ENCODE measurements at regions not wholly inside any gene's neighbourhood (a gene's known extent, or its start where the extent isn't known, plus 50 kb on each side); places are given as distances from the start of the nearest gene placed in this dataset.

DNA sequence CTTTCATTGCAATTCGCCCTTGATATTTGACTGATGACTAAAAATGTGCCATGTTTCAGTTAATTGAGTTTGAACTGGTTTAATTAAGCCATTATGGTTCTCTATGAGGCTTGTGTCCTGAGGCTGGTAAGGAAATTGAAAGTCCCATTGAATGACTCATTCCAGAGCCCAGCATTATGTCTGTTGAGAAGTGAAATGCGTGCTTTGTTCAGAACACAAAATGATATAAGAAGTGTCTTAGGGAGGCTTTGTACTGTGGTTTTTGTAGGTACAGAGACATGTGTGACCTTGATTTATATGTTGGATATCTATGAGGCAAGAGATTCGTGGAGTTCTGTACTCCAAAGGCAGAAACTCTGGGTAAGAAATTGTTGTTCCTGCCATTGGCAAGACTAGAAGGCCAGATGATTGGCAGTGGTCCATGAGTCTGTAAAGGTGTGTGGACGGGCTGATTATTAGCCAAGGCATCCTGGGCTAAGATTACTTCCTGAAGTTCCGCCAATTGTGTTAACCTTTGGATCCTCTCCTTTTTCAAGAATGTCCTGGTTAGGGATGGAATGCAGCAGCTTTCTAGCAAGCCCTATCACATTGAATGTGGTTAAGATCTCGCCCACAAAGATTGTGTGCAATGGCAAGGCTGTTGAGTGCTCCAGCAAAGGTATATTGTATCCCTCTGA, 103.7 kb downstream of the NPIPB5 start:
- TF ChIP-seq, protein P1, sequence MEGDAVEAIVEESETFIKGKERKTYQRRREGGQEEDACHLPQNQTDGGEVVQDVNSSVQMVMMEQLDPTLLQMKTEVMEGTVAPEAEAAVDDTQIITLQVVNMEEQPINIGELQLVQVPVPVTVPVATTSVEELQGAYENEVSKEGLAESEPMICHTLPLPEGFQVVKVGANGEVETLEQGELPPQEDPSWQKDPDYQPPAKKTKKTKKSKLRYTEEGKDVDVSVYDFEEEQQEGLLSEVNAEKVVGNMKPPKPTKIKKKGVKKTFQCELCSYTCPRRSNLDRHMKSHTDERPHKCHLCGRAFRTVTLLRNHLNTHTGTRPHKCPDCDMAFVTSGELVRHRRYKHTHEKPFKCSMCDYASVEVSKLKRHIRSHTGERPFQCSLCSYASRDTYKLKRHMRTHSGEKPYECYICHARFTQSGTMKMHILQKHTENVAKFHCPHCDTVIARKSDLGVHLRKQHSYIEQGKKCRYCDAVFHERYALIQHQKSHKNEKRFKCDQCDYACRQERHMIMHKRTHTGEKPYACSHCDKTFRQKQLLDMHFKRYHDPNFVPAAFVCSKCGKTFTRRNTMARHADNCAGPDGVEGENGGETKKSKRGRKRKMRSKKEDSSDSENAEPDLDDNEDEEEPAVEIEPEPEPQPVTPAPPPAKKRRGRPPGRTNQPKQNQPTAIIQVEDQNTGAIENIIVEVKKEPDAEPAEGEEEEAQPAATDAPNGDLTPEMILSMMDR (IDR thresholded peaks at IDR 0.05), result no peak
- TF ChIP-seq POLR2A (IDR thresholded peaks at IDR 0.05), result no peak

Data from esophagus squamous epithelium (tissue), 4 donors.